ENCODE measurements at regions not wholly inside any gene's neighbourhood (a gene's known extent, or its start where the extent isn't known, plus 50 kb on each side); places are given as distances from the start of the nearest gene placed in this dataset.

GRCh38 chr2:228374741-228375140 lies 193.3 kb upstream of the SPHKAP start:
- TF ChIP-seq, protein P1, sequence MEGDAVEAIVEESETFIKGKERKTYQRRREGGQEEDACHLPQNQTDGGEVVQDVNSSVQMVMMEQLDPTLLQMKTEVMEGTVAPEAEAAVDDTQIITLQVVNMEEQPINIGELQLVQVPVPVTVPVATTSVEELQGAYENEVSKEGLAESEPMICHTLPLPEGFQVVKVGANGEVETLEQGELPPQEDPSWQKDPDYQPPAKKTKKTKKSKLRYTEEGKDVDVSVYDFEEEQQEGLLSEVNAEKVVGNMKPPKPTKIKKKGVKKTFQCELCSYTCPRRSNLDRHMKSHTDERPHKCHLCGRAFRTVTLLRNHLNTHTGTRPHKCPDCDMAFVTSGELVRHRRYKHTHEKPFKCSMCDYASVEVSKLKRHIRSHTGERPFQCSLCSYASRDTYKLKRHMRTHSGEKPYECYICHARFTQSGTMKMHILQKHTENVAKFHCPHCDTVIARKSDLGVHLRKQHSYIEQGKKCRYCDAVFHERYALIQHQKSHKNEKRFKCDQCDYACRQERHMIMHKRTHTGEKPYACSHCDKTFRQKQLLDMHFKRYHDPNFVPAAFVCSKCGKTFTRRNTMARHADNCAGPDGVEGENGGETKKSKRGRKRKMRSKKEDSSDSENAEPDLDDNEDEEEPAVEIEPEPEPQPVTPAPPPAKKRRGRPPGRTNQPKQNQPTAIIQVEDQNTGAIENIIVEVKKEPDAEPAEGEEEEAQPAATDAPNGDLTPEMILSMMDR (IDR thresholded peaks at IDR 0.05) = no peak
- no peak for TF ChIP-seq POLR2A (IDR thresholded peaks at IDR 0.05)

Measured in Peyer's patch (tissue), 4 donors.